GM12865 (cell line): ENCODE measurements at regions not wholly inside any gene's neighbourhood (a gene's known extent, or its start where the extent isn't known, plus 50 kb on each side); places are given as distances from the start of the nearest gene placed in this dataset.

Experiments used
- DNase-seq: peaks from one replicate; pipeline ENCODE4 v3.0.0; 2010; ENCODE audit warnings: low read depth
- H3K4me3 ChIP-seq: 2 replicates; pipeline ENCODE4 v1.5.1; 2011; ENCODE audit warnings: mild to moderate bottlenecking, low read depth, low read length, control low read depth
- TF ChIP-seq, protein P1 (sequence below): IDR thresholded peaks from 2 replicates; pipeline ENCODE4 v1.5.1; 2011; ENCODE audit warnings: low read length, control low read depth, low read depth, inconsistent platforms; ENCODE audit not compliant: insufficient read depth; ENCODE audit errors: missing control alignments

DNA sequence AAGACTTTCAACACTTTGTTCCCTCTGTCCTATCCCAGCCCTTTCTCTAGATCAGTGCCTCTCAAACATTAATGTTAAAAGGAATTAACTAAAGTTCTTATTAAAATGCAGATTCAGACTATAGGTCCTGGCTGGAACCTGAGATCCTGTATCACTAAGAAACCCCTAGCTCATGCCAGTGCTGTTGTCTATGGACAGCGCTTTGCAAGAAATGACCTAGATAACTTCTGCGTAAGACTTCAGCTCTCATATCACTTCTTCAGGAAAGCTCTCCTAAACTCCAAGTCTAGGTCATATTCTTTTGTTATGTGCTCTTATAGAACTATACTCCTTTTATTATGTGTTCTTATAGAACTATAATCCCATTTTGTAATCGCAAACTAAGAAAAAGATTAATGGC is 67.8 kb upstream of the CDIN1 start:
- H3K4me3 ChIP-seq, result no peak overlapping the region
- no peak for DNase-seq
- TF ChIP-seq, protein P1, sequence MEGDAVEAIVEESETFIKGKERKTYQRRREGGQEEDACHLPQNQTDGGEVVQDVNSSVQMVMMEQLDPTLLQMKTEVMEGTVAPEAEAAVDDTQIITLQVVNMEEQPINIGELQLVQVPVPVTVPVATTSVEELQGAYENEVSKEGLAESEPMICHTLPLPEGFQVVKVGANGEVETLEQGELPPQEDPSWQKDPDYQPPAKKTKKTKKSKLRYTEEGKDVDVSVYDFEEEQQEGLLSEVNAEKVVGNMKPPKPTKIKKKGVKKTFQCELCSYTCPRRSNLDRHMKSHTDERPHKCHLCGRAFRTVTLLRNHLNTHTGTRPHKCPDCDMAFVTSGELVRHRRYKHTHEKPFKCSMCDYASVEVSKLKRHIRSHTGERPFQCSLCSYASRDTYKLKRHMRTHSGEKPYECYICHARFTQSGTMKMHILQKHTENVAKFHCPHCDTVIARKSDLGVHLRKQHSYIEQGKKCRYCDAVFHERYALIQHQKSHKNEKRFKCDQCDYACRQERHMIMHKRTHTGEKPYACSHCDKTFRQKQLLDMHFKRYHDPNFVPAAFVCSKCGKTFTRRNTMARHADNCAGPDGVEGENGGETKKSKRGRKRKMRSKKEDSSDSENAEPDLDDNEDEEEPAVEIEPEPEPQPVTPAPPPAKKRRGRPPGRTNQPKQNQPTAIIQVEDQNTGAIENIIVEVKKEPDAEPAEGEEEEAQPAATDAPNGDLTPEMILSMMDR, result no peak

DNA sequence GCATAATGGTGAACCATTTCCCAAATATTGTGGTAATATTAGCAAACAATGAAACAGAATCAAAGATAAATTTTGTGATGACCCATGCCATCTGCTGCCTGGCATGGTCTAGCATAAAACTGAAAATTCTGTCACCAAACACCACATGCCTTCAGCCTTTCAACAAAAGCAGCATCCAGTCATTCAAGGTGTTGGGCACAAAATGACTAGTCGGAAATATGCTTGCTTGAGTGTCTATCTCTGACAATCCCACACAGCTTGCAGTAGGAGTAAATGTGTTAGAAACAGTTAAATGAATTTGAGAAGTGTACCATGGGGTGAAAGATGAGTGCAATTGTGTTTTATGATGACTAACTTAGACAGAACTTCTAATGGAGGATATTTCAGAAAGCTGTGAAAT is 61.7 kb upstream of the CDIN1 start:
- H3K4me3 ChIP-seq, result no peak overlapping the region
- TF ChIP-seq, protein P1, result no peak
- peak; percentile 41 for DNase-seq

DNA sequence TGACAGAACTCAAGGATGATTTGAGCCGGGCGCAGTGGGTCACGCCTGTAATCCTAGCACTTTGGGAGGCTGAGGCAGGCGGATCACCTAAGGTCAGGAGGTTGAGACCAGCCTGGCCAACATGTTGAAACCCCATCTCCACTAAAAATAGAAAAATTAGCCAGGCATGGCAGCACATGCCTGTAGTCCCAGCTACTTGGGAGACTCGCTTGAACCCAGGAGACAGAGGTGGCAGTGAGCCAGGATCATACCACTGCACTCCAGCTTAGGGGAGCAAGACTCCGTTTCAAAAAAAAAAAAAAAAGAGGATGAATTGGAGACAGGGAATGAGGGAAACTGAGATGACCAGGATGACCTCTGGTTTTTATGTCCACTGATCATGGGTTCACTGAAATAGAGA is 60.4 kb upstream of the CDIN1 start:
- no peak overlapping the region for H3K4me3 ChIP-seq
- DNase-seq, result no peak
- TF ChIP-seq, protein P1, result no peak

DNA sequence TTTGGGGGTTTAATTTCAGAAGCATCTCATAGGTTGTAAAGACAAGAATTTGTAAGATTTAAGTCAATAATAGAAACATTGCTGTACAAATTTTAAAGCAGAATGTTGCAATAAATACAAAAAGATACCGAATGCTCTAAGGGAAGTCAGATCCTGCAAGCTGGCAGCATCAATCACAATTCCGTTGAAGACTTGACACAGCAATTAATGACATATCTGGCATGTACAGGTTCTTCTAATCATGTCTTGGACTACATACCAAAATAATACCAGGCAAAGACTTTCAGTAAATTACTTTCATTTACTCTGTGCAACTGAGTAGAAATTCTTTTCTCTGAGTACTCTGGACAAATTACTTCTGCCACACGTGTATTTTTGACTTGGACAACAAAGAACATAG is 54.0 kb upstream of the CDIN1 start:
- no peak for DNase-seq
- TF ChIP-seq, protein P1, result no peak
- H3K4me3 ChIP-seq, result no peak overlapping the region

DNA sequence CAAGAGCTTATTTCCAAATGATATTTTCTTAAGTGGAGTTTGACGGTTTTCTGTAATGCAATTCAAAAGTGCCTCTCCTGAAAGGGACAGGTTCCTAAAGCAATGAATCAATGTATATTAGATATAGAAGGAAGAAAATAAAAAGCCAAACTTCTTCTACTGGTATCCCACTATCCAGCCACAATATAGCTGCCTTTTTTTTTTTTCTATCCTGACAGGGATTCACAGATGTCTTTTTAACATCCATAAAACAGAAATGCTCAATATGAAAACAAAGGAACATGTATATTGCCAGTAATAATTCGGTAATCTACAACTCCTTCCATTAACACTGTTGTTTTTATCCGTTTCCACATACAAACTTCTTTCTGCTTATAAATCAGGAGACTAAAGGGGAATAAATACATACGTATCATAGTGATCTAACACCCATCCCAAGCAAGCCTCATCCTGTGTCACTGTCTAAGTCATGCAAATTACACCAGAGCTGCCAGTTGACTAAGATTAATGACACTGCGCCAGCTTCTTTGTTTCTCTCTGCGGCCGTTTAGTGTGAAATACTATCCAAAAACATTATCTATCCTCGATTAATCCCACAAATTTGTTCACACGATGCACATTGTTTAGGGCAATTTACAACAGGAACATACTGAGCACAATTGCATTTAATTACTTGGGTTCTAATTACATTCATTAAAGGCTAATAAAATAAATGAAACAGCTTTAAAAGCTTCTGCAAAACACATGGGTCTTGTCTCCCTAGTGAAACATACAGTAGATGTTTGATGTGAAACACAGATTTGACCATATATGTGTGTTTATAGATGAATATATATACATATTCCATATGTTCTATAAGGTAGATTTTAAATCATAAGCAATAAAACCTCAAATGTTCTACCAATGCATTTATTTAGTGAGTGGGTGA is 51.9 kb upstream of the CDIN1 start:
- TF ChIP-seq, protein P1, result no peak
- no peak overlapping the region for H3K4me3 ChIP-seq
- no peak for DNase-seq

DNA sequence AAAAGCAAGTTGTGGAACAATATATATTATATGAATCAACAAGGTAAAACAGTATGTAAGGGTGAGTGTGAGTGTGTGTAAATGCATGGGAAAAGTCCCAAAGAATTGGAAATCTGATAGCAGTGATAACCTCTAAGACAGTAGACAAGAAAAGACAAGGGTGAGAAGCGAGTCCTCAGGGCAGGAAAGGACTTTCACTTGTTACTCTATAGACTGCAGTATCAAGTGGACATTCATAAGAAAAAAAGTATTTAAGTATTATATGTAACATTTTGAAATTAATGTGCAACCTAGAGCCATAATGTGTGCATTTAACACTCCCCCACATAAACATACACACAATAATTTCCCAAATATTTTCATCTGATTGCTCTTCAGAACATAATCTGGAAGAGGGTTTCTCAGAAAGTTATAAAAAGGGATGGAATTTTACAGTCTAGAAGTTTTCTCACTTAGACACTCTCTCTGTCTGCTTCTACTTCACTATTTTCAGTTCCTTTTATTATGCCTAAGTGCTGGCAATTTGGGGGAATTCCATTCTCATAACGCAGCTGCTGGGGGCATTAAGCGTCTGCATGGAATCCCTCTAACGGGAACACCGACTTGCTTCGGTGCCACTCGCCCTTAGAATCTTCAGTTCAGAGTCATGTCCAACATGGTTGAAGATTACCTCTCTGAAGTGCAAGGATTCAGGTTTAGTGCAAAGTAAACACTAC is 50.0 kb upstream of the CDIN1 start:
- peak; percentile 57 for DNase-seq
- TF ChIP-seq, protein P1, result no peak
- H3K4me3 ChIP-seq, result no peak overlapping the region
